Central memory CD8-positive, alpha-beta T cell (primary cell): ENCODE measurements at regions not wholly inside any gene's neighbourhood (a gene's known extent, or its start where the extent isn't known, plus 50 kb on each side); places are given as distances from the start of the nearest gene placed in this dataset.
"Not testable (repeated sequence)": the region's sequence is repeated elsewhere in the genome, so short reads cannot be mapped to it uniquely, and the experiment has no call there.

Experiments used
- ATAC-seq: fragments of 150-1000 bp; cut with Tn5 transposase; replicated peaks from 2 replicates; pipeline ENCODE4 v1.10.0; 2022; ENCODE audit warnings: mild to moderate bottlenecking, moderate FRiP score, moderate number of reproducible peaks; ENCODE audit not compliant: poor library complexity, severe bottlenecking; ENCODE audit errors: extremely low read depth
- DNase-seq, 2 donors: peaks; one replicate each; pipeline ENCODE4 v3.0.0; 2021; ENCODE audit warnings: low spot score in 2 of 2
- H3K27ac Mint-ChIP-seq: one replicate; pipeline ENCODE4 v1.8.0; 2022; ENCODE audit warnings: low read depth, mild to moderate bottlenecking, moderate library complexity, mixed read lengths
- H3K27me3 Mint-ChIP-seq: one replicate; pipeline ENCODE4 v1.8.0; 2022; ENCODE audit warnings: mixed read lengths
- H3K36me3 Mint-ChIP-seq: one replicate; pipeline ENCODE4 v1.8.0; 2022; ENCODE audit warnings: mild to moderate bottlenecking, moderate library complexity, mixed read lengths; ENCODE audit not compliant: insufficient read depth
- H3K4me1 Mint-ChIP-seq: one replicate; pipeline ENCODE4 v1.8.0; 2022; ENCODE audit warnings: mixed read lengths
- H3K4me3 Mint-ChIP-seq: one replicate; pipeline ENCODE4 v1.8.0; 2022; ENCODE audit warnings: mild to moderate bottlenecking, moderate library complexity, mixed read lengths
- H3K9me3 Mint-ChIP-seq: one replicate; pipeline ENCODE4 v1.8.0; 2022; ENCODE audit warnings: mixed read lengths

GRCh38 chr9:90514877-90515276, 127.7 kb downstream of the DIRAS2 start:
- Mint-ChIP-seq H3K9me3 (no peaks in the 10 kb centered on the region), H3K36me3 (no peaks in the 10 kb centered on the region), H3K4me3 (no peak overlapping the region), H3K27ac (no peak overlapping the region), H3K27me3 (no peaks in the 10 kb centered on the region), H3K4me1 (no peaks in the 10 kb centered on the region)
- no peak for ATAC-seq
- no peak for DNase-seq

GRCh38 chr9:90515510-90515909, 127.1 kb downstream of the DIRAS2 start:
- Mint-ChIP-seq H3K36me3 (no peaks in the 10 kb centered on the region), H3K27me3 (peaks cover 2% of the 10 kb centered on the region), H3K4me3 (no peak overlapping the region), H3K9me3 (no peaks in the 10 kb centered on the region), H3K4me1 (no peaks in the 10 kb centered on the region), H3K27ac (no peak overlapping the region)
- no peak for DNase-seq
- no peak for ATAC-seq

- no peak for ATAC-seq
- no peaks in the 10 kb centered on the region for H3K9me3 Mint-ChIP-seq
Observed at GRCh38 chr9:90517103-90517502, 125.5 kb downstream of the DIRAS2 start.

GRCh38 chr9:90521811-90522570, 120.6 kb downstream of the DIRAS2 start:
- no peak for DNase-seq
- ATAC-seq: no peak
- H3K9me3 Mint-ChIP-seq: no peaks in the 10 kb centered on the region
- no peak overlapping the region for H3K27ac Mint-ChIP-seq
- H3K4me3 Mint-ChIP-seq: no peak overlapping the region
- no peaks in the 10 kb centered on the region for H3K4me1 Mint-ChIP-seq
- peaks cover 3% of the 10 kb centered on the region for H3K36me3 Mint-ChIP-seq
- H3K27me3 Mint-ChIP-seq: peaks cover 52% of the 10 kb centered on the region

More at GRCh38 chr9:90517103-90517502, 125.5 kb downstream of the DIRAS2 start:
- DNase-seq: no peak
- Mint-ChIP-seq H3K4me3 (no peak overlapping the region), H3K4me1 (no peaks in the 10 kb centered on the region), H3K27me3 (peaks cover 16% of the 10 kb centered on the region), H3K36me3 (no peaks in the 10 kb centered on the region), H3K27ac (no peak overlapping the region)

- Mint-ChIP-seq H3K27ac (no peak overlapping the region), H3K27me3 (peaks cover 60% of the 10 kb centered on the region), H3K36me3 (peaks cover 3% of the 10 kb centered on the region)
Observed at GRCh38 chr9:90523958-90524357, 118.7 kb downstream of the DIRAS2 start.

GRCh38 chr9:90526386-90526785, 116.2 kb downstream of the DIRAS2 start:
- DNase-seq (no peak), ATAC-seq (no peak)
- Mint-ChIP-seq H3K9me3 (no peaks in the 10 kb centered on the region), H3K27me3 (peaks cover 58% of the 10 kb centered on the region), H3K4me3 (no peak overlapping the region), H3K27ac (no peak overlapping the region), H3K36me3 (peaks cover 3% of the 10 kb centered on the region), H3K4me1 (no peaks in the 10 kb centered on the region)

More at GRCh38 chr9:90523958-90524357, 118.7 kb downstream of the DIRAS2 start:
- no peaks in the 10 kb centered on the region for H3K4me1 Mint-ChIP-seq
- no peak overlapping the region for H3K4me3 Mint-ChIP-seq
- no peaks in the 10 kb centered on the region for H3K9me3 Mint-ChIP-seq
- DNase-seq: no peak
- ATAC-seq: no peak

GRCh38 chr9:90536094-90536493, 106.5 kb downstream of the DIRAS2 start:
- H3K27ac Mint-ChIP-seq, H3K9me3 Mint-ChIP-seq, H3K4me1 Mint-ChIP-seq, DNase-seq, H3K36me3 Mint-ChIP-seq, ATAC-seq, H3K4me3 Mint-ChIP-seq: not testable (repeated sequence)
- peaks cover 61% of the 10 kb centered on the region for H3K27me3 Mint-ChIP-seq

- no peak overlapping the region for H3K27ac Mint-ChIP-seq
- no peak for DNase-seq
- no peak overlapping the region for H3K4me3 Mint-ChIP-seq
- H3K36me3 Mint-ChIP-seq: no peaks in the 10 kb centered on the region
- no peaks in the 10 kb centered on the region for H3K9me3 Mint-ChIP-seq
- H3K27me3 Mint-ChIP-seq: peaks cover 44% of the 10 kb centered on the region
- no peak for ATAC-seq
- no peaks in the 10 kb centered on the region for H3K4me1 Mint-ChIP-seq
Observed at GRCh38 chr9:90538566-90538965, 104.1 kb downstream of the DIRAS2 start.

- H3K27me3 Mint-ChIP-seq: peaks cover 38% of the 10 kb centered on the region
Observed at GRCh38 chr9:90539286-90539685, 103.3 kb downstream of the DIRAS2 start.

GRCh38 chr9:90540734-90541133, 101.9 kb downstream of the DIRAS2 start:
- Mint-ChIP-seq H3K36me3 (no peaks in the 10 kb centered on the region), H3K4me1 (no peaks in the 10 kb centered on the region), H3K27ac (no peak overlapping the region), H3K4me3 (no peak overlapping the region), H3K9me3 (no peaks in the 10 kb centered on the region), H3K27me3 (peaks cover 27% of the 10 kb centered on the region)
- no peak for DNase-seq
- no peak for ATAC-seq

More at GRCh38 chr9:90539286-90539685, 103.3 kb downstream of the DIRAS2 start:
- ATAC-seq (no peak), DNase-seq (no peak)
- no peak overlapping the region for H3K27ac Mint-ChIP-seq
- H3K4me1 Mint-ChIP-seq: no peaks in the 10 kb centered on the region
- H3K36me3 Mint-ChIP-seq: no peaks in the 10 kb centered on the region
- no peaks in the 10 kb centered on the region for H3K9me3 Mint-ChIP-seq
- no peak overlapping the region for H3K4me3 Mint-ChIP-seq

GRCh38 chr9:90544488-90544887, 98.1 kb downstream of the DIRAS2 start:
- Mint-ChIP-seq H3K36me3 (no peaks in the 10 kb centered on the region), H3K4me1 (no peaks in the 10 kb centered on the region), H3K27me3 (peaks cover 19% of the 10 kb centered on the region), H3K9me3 (peaks cover 9% of the 10 kb centered on the region), H3K4me3 (no peak overlapping the region), H3K27ac (no peak overlapping the region)
- ATAC-seq (no peak), DNase-seq (no peak)

GRCh38 chr9:90546200-90546599, 96.4 kb downstream of the DIRAS2 start:
- Mint-ChIP-seq H3K4me3 (no peak overlapping the region), H3K27me3 (peaks cover 15% of the 10 kb centered on the region), H3K27ac (no peak overlapping the region), H3K36me3 (no peaks in the 10 kb centered on the region), H3K9me3 (peaks cover 9% of the 10 kb centered on the region), H3K4me1 (no peaks in the 10 kb centered on the region)
- DNase-seq (no peak), ATAC-seq (no peak)

GRCh38 chr9:90547896-90548295, 94.7 kb downstream of the DIRAS2 start:
- Mint-ChIP-seq H3K27me3 (peaks cover 12% of the 10 kb centered on the region), H3K27ac (no peak overlapping the region), H3K4me1 (no peaks in the 10 kb centered on the region), H3K9me3 (peaks cover 9% of the 10 kb centered on the region), H3K36me3 (no peaks in the 10 kb centered on the region), H3K4me3 (no peak overlapping the region)
- no peak for ATAC-seq
- DNase-seq: no peak
